ENCODE measurements at regions not wholly inside any gene's neighbourhood (a gene's known extent, or its start where the extent isn't known, plus 50 kb on each side); places are given as distances from the start of the nearest gene placed in this dataset.

DNA sequence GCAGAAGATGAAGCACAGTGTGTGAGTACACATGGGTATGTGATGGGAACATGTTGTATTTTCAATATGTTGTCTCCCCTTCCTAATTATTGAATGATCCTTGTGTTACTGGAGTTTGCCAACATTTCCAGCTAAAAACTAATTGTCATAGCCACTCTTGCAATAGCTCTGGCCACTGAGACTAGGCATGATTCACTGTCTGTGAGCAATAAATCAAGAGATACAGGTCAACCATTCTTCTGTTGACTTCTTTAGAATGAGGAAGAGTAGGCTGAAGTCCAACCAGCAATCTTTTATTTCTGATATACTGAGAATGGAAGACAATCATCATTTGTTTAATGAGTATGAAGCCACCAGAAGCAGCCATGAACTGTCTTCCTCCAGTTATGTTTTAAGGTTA, 413.9 kb downstream of the SLITRK5 start:
- DNase-seq (ENCODE audit: low read depth in 2 of 2), result no peak

DNA sequence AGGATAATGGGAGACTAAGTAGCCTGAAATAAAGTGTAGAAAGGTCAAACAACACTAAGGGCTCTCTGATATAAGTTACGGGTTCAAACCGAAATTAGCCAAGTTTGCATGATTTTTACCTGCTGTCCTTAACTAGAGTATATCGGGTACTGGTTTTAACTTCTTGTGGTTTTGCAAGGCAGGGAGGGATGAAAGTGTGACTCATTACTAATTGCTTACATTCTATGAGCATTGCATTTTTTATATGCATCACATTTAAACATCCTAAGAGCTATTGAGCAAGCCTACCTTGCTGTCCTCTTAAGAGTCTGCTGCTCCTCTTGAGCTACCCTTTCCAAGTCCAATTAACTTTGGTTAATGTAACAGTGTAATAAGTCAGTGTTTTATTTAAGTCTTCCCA, 415.4 kb downstream of the SLITRK5 start:
- no peak for DNase-seq (ENCODE audit: low read depth in 2 of 2)

DNA sequence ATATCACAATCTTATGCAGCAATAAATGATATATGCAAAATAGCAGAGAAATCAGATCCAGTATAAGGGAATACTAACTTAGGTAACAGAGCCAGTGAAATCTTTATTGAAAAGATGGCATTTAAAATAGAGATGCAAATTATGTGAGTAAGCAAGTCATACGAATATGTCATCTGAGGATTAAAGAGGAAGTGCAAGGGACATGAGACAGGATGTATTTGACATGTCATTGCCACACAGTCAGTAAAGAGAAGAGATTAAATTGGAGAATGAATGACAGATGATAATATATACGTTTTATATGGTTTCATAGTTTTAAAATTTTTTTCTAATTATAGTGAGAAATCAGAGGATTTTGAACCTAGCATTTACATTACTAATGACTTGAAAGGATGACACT, 426.4 kb downstream of the SLITRK5 start:
- DNase-seq (ENCODE audit: low read depth in 2 of 2), result no peak

GRCh38 chr13:88103824-88104223, 432.7 kb downstream of the SLITRK5 start:
- DNase-seq (ENCODE audit: low read depth in 2 of 2), result no peak

- DNase-seq (ENCODE audit: low read depth in 2 of 2), result no peak
Measured at GRCh38 chr13:88104576-88104975, 433.4 kb downstream of the SLITRK5 start.

DNA sequence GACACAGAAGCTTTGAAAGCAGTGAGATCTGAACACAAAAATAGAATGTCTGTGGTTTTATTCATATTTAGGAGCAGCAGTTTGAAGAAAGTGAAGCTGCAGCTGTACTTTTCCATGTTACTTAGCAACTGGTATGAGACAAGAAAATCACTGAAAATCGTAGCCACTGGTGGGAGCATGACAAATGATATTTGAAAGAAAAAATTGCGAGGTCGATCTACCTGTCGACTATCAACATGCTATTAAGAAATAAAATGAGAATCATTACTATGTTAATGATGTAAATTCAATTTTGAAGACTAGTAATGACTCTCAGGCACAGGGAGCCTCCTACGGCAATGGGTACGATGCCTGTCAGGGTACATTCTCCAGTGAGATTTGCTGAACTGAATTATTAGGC, 436.4 kb downstream of the SLITRK5 start:
- no peak for DNase-seq (ENCODE audit: low read depth in 2 of 2)

DNA sequence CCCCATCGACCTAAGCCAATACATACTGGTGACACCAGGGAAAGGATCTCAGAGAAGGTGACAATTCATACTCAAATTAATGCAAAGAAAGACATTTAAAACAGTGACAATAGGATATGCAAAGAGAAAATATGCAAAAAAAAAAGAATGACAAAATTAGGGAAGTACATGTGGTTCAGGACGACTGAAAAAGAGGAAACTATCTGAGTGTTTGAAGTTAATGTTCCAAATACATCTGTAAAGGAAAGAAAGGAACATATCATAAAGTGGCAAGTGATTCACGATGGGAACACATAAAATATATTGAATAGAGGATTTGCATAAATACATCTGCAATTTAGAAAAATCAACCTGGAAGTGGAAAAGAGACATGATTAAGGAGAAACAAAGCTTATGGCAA, 441.4 kb downstream of the SLITRK5 start:
- DNase-seq (ENCODE audit: low read depth in 2 of 2), result no peak

DNA sequence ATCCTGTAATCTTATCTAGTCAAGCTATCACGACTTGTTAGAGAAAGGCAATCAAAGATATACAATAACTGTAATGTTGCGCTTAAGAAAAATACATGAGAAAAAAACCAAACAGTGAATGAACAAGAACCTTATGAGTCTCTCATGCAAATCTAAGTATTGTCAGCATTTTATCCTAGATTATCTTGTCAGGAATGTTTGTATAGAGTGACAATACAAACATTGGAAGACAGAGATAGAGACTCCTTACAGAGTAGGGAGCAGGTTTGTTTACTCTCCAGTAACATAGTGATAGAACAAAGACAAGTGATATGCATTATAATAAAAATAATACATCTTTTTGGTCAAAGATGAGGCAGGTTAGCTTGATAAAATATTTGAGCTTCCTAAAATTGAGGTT, 444.8 kb downstream of the SLITRK5 start:
- DNase-seq (ENCODE audit: low read depth in 2 of 2), result no peak

DNA sequence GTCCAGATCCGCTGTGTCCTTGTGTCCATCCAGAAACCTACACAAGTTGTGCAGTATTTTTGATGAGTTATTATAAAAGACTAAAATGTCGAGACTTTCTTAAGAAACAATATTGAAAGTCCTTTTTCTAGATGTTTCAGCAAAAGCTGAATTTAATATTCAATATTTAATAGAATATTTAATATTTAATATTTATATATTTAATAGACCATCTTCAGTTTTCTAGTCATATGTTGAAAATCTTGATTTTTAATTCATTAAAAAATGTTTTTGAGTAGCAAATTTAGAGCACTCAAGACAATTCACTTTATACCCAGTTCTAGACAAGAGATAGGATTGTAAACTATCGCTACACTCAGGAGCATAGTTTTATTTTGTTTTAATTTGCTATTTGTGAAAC, 447.8 kb downstream of the SLITRK5 start:
- DNase-seq (ENCODE audit: low read depth in 2 of 2), result no peak

DNA sequence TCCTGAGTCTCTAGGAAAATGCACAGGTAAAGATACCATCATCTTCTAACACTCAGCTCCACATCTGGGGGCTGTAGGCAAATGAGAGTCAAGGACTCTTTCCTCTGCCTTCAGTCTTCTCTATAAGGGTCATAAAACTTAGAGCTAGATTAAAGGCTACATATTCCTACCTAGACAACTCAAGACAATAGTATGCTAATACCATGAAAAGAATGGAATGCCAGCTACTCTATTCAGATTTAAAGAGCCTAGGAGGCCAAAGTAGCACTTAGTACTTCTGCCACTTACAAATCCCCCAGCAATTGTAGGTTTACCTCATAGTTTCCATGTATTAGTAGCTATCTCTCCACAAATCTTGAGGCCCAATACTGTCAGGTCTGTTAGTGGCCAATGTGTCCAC, 453.0 kb downstream of the SLITRK5 start:
- DNase-seq (ENCODE audit: low read depth in 2 of 2), result no peak

DNA sequence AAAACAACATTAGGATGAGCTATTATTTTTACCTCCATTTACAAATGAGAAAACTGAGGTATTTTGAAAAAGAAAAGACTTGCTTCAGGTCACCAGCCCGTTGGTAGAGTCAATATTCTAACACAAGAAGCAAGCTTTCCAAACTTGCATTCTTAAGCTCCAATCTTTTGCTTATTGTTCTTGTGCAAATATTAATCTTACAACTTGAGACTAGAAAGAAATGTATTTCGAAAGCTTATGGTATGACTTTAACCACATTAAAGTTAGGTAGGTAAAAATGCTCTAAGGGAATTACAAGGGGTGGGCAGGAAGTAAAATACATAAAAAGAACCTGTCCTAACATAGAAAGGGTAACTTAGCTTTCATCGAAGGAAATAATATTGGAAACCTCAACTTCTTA, 453.9 kb downstream of the SLITRK5 start:
- no peak for DNase-seq (ENCODE audit: low read depth in 2 of 2)

- no peak for DNase-seq (ENCODE audit: low read depth in 2 of 2)
Measured at GRCh38 chr13:88136098-88136790, 465.1 kb downstream of the SLITRK5 start.

DNA sequence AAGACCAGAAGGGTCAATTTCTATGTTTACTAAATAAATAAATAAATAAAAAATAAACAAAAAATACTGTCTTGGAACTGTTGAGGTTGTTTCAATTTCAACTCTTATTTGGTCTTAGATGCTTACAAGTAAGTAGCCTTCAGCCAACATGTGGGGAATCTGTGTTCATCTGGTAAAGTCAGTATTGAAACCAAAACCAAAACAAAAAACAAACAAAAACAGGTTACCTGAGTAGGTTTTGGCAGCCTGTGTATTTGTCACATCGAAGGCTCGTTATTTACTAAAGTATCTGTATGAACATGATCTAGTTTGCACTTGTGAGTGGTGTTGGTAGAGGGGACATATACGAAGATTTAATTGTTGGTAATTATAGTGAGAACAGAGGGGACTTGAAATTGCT, 471.5 kb downstream of the SLITRK5 start:
- DNase-seq (ENCODE audit: low read depth in 2 of 2), result no peak

DNA sequence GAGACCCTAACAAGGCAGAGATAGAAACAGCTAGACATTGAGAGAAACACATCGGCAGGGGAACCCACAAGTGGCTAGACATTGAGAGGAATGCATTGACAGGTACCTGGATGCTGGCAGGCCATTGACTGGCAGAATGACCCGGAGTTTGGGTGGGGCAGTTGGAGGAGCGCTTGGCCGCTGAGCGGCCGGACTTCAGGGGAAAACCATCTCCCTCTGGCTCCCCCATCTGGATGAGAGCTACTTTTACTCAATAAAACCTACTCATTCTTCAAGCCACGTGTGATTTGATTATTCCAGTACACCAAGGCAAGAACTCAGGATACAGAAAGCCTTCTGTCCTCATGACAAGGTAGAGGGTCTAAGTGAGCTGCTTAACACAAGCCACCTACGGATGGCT, 473.4 kb downstream of the SLITRK5 start:
- no peak for DNase-seq (ENCODE audit: low read depth in 2 of 2)

DNA sequence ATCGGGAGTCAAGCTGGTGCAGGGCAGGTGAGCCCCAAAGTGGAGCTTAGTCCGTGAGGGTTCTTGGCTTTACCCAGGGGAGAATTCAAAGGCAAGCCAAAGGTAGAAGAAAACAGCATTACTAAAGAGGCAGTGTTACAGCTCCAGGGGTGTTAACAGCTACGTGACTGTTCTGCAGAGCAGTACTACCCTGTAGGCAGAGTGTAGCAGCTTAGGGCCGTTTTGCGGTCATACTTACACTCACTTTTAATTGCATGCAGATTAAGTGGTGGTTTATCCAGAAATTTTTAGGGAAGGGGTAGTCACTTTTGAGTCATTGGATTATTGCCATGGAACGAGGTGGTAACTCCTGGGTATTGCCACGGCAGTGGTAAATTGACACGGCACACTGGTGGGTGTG, 482.2 kb downstream of the SLITRK5 start:
- no peak for DNase-seq (ENCODE audit: low read depth in 2 of 2)

DNA sequence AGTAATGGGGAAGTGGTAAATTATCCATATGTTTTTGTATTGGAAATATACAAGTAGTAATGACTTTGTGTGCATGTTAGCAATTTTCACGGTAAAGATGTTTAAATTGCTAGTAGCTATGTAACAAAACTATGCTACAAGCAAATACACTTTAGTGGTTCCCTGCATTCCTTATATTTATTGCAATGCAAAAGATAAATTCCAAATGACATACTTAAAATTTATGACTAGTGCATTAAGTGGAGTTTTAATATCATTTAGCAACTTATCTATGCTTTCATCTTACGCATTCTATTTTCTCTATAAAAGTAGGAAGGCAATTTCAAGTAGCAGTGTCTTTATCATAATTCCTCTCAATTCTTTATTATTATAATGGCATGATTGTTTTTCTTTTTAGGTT, 482.8 kb downstream of the SLITRK5 start:
- DNase-seq (ENCODE audit: low read depth in 2 of 2), result no peak

GRCh38 chr13:88162076-88162702, 491.0 kb downstream of the SLITRK5 start:
- DNase-seq (ENCODE audit: low read depth in 2 of 2), result no peak

DNA sequence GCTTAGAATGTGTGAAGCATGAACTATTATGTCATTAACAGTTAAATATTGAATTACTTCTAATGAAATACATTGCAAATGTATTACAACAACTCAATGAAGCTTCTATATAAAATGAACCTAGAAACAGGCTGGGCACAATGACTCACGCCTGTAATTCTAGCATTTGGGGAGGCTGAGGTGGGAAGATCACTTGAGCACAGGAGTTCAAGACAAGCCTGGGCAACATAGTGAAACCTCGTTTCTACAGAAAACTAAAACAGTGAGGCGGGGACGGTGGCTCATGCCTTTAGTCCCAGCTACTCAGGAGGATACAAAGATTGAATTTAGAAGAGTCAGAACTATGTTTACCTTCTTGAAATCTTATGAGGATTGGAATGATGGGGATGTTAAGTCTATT, 505.1 kb downstream of the SLITRK5 start:
- DNase-seq (ENCODE audit: low read depth in 2 of 2), result no peak

- DNase-seq (ENCODE audit: low read depth in 2 of 2), result no peak
Measured at GRCh38 chr13:88183440-88183839, 512.3 kb downstream of the SLITRK5 start.

DNA sequence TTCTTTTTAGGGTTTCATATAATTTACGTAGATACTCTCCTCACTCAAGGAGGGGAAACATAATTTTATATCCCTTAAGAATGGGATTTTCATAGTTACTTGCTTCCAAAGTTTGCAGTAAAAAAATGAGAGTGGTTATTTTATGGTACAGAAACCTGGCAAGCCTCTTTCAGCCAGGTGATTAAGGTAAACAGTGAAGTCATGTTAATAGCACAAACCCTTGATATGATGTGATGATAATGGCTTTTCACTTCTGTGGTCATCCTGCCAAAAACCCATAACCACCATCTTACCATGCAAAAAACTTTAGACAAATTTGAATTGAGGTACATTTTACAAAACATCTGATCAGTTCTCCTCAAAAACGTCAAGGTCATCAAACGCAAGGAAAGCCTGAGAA, 517.8 kb downstream of the SLITRK5 start:
- no peak for DNase-seq (ENCODE audit: low read depth in 2 of 2)

- DNase-seq (ENCODE audit: low read depth in 2 of 2), result no peak
Measured at GRCh38 chr13:88189728-88190127, 518.6 kb downstream of the SLITRK5 start.

DNA sequence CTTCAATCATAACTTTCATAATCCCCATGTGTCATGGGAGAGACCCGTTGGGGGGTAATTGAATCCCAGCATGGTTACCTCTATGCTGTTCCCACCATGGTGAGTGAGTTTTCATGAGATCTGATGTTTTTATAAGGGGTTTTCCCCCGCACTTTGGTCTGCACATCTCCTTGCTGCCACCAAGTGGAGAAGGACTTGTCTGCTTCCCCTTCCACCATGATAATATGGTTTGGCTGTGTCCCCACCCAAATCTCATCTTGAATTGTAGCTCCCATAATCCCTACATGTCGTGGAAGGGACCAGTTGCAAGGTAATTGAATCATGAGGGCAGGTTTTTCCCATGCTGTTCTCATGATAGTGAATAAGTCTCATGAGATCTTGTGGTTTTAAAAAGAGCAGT, 524.9 kb downstream of the SLITRK5 start:
- DNase-seq (ENCODE audit: low read depth in 2 of 2), result no peak

- DNase-seq (ENCODE audit: low read depth in 2 of 2), result no peak
Measured at GRCh38 chr13:88217372-88217771, 546.2 kb downstream of the SLITRK5 start.

GRCh38 chr13:88217883-88218282, 546.7 kb downstream of the SLITRK5 start:
- no peak for DNase-seq (ENCODE audit: low read depth in 2 of 2)
